ENCODE measurements at regions not wholly inside any gene's neighbourhood (a gene's known extent, or its start where the extent isn't known, plus 50 kb on each side); places are given as distances from the start of the nearest gene placed in this dataset.

DNA sequence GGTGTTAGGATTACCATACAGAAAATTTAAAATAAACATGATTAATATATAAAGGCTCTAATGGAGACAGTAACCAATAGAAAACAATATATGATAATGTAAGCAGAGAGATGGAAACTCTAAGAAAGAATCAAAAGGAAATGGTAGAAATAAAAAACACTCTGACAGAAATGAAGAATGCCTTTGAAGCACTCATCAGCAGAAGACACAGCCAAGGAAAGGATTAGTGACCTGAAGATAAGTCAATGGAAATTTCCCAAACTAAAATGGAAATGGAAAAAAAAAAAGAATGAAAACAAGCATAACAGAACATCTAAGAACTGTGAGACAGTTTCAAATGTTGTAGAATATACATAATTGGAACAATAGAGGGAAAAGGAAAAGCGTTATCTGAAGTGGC lies 302.6 kb downstream of the DRD1 start (continued):
- TF ChIP-seq, protein P1, sequence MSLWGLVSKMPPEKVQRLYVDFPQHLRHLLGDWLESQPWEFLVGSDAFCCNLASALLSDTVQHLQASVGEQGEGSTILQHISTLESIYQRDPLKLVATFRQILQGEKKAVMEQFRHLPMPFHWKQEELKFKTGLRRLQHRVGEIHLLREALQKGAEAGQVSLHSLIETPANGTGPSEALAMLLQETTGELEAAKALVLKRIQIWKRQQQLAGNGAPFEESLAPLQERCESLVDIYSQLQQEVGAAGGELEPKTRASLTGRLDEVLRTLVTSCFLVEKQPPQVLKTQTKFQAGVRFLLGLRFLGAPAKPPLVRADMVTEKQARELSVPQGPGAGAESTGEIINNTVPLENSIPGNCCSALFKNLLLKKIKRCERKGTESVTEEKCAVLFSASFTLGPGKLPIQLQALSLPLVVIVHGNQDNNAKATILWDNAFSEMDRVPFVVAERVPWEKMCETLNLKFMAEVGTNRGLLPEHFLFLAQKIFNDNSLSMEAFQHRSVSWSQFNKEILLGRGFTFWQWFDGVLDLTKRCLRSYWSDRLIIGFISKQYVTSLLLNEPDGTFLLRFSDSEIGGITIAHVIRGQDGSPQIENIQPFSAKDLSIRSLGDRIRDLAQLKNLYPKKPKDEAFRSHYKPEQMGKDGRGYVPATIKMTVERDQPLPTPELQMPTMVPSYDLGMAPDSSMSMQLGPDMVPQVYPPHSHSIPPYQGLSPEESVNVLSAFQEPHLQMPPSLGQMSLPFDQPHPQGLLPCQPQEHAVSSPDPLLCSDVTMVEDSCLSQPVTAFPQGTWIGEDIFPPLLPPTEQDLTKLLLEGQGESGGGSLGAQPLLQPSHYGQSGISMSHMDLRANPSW (CRISPR knock-in tag; conservative IDR thresholded peaks at IDR 0.05; ENCODE audit: low read depth) = no peak
- TF ChIP-seq, protein P2, sequence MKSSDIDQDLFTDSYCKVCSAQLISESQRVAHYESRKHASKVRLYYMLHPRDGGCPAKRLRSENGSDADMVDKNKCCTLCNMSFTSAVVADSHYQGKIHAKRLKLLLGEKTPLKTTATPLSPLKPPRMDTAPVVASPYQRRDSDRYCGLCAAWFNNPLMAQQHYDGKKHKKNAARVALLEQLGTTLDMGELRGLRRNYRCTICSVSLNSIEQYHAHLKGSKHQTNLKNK (CRISPR knock-in tag; IDR thresholded peaks at IDR 0.05) = no peak

DNA sequence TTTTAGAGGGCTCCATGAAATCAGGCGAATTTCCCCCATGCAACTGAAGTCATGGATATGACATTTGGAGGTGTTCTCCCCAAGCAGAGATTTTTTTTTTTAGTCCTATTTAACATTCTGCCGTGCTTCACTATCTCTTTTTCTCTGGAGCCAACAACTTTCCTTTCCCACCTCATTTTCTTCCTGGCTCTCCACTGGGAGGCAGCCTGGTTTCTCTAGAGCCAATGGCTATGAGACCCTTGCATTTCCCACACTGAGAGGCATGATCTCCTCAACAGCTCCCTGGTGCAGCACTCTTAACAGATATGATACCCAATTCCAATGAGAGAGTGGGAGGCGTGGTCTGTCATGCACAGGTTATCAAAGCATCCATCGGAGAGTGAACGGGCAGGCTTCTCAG lies 310.8 kb downstream of the DRD1 start:
- Mint-ChIP-seq H3K9me3 (peaks cover 12% of the 10 kb centered on the region), H3K4me1 (peaks cover 24% of the 10 kb centered on the region), H3K27ac (no peak overlapping the region), H3K4me3 (no peak overlapping the region), H3K27me3 (ENCODE audit: low read depth) (no peaks in the 10 kb centered on the region; the same call in 1 of the 2 replicates), H3K36me3 (peaks cover 8% of the 10 kb centered on the region; the same call in 1 of the 2 replicates)
- DNase-seq (ENCODE audit: low spot score) (no peak), ATAC-seq (peak; percentile 40)
- TF ChIP-seq FOXJ3 (CRISPR knock-in tag; IDR thresholded peaks at IDR 0.05; ENCODE audit: borderline replicate concordance) = no peak
- no peak for TF ChIP-seq ZNF423 (CRISPR knock-in tag; IDR thresholded peaks at IDR 0.05)
- TF ChIP-seq, protein P3, sequence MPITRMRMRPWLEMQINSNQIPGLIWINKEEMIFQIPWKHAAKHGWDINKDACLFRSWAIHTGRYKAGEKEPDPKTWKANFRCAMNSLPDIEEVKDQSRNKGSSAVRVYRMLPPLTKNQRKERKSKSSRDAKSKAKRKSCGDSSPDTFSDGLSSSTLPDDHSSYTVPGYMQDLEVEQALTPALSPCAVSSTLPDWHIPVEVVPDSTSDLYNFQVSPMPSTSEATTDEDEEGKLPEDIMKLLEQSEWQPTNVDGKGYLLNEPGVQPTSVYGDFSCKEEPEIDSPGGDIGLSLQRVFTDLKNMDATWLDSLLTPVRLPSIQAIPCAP (CRISPR knock-in tag; IDR thresholded peaks at IDR 0.05) = no peak
- no peak for TF ChIP-seq GTF2I (CRISPR knock-in tag; conservative IDR thresholded peaks at IDR 0.05)
- TF ChIP-seq, protein P1 (CRISPR knock-in tag; conservative IDR thresholded peaks at IDR 0.05; ENCODE audit: low read depth) = no peak
- CTCF ChIA-PET = no interaction called here
- POLR2A ChIA-PET = no interaction called here

DNA sequence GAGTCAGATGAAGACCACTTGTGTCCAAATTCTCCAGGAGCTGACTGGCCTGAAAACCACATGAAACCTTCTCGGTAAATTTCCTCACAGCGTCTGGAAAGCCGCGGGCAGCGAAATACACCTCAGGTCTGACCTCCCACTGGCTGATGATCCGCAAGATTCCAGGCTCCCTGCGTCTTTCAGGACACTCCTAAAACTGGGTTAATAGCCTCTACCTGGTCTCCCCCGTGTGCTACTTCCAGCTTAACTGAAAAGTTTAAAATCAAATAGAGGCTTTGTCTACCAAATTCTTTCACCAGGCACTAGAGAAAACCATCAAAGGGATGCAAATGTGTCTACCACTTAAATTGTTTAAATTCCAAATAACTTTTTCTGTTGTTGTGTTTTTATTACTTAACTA lies 312.6 kb downstream of the DRD1 start:
- Mint-ChIP-seq H3K4me1 (peaks cover 24% of the 10 kb centered on the region), H3K9me3 (peaks cover 10% of the 10 kb centered on the region), H3K27ac (peak overlapping the region; percentile 67), H3K4me3 (peak overlapping the region; percentile 53), H3K27me3 (ENCODE audit: low read depth) (no peaks in the 10 kb centered on the region; the same call in 1 of the 2 replicates), H3K36me3 (peaks cover 7% of the 10 kb centered on the region; the same call in 1 of the 2 replicates)
- TF ChIP-seq ZNF423 (CRISPR knock-in tag; IDR thresholded peaks at IDR 0.05) (0 out of 2 replicates have a peak, but pooled peaks have one; percentile 47), ELF4 (CRISPR knock-in tag; IDR thresholded peaks at IDR 0.05; ENCODE audit: low read depth) (no peak)
- ATAC-seq = peak; percentile 81
- ChIA-PET POLR2A (no interaction called here), CTCF (interaction anchor here (0.7 to 1.5 kb wide), 3 partner anchors 258 to 333 kb away, joined by 3 to 11 read pairs (median 4); partner anchors contain the start of gene DRD1)
- DNase-seq (ENCODE audit: low spot score) = peak; percentile 29

DNA sequence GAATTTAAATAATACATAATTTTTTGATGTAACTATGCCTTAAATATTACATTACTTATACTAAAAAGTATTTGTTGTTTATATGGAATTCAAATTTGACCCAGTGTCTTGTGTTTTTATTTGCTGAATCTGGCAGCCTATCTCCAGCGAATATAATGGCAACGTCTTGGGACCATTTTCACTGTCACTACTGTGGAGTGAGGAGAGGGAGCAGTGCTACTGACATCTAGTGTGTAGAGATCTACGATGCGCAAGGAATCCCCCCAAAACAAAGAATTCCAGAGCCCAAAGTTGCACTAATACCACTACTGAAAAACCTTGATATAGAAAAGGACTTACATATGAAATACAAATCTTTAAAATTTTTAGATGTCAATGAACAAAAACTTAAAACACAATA lies 314.4 kb downstream of the DRD1 start:
- H3K4me3 Mint-ChIP-seq = no peak overlapping the region

More for the DNA sequence above, 314.4 kb downstream of the DRD1 start:
- TF ChIP-seq, protein P4, sequence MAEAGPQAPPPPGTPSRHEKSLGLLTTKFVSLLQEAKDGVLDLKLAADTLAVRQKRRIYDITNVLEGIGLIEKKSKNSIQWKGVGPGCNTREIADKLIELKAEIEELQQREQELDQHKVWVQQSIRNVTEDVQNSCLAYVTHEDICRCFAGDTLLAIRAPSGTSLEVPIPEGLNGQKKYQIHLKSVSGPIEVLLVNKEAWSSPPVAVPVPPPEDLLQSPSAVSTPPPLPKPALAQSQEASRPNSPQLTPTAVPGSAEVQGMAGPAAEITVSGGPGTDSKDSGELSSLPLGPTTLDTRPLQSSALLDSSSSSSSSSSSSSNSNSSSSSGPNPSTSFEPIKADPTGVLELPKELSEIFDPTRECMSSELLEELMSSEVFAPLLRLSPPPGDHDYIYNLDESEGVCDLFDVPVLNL (CRISPR knock-in tag; IDR thresholded peaks at IDR 0.05; ENCODE audit: borderline replicate concordance, low read depth) = no peak
- no peaks in the 10 kb centered on the region for H3K36me3 Mint-ChIP-seq
- DNase-seq (ENCODE audit: low spot score) (no peak), ATAC-seq (peak; percentile 42; the same call in 1 of the 2 replicates)
- no peaks in the 10 kb centered on the region for H3K9me3 Mint-ChIP-seq
- no peak overlapping the region for H3K27ac Mint-ChIP-seq
- CTCF ChIA-PET = no interaction called here
- peaks cover 23% of the 10 kb centered on the region for H3K4me1 Mint-ChIP-seq
- H3K27me3 Mint-ChIP-seq (ENCODE audit: low read depth) = no peaks in the 10 kb centered on the region; the same call in 1 of the 2 replicates
- POLR2A ChIA-PET = no interaction called here

All from WTC11 (cell line).